ENCODE measurements at regions not wholly inside any gene's neighbourhood (a gene's known extent, or its start where the extent isn't known, plus 50 kb on each side); places are given as distances from the start of the nearest gene placed in this dataset.

GRCh38 chr2:133811409-133812125, 243.3 kb upstream of the NCKAP5 start:
- no peaks in the 10 kb centered on the region for H4K20me1 ChIP-seq (ENCODE audit: insufficient read depth, low read length, poor library complexity, severe bottlenecking)
- TF ChIP-seq CTCF (conservative IDR thresholded peaks at IDR 0.05; ENCODE audit: low read length) (no peak), EZH2phosphoT487 (IDR thresholded peaks at IDR 0.05; ENCODE audit: borderline replicate concordance) (no peak)

GRCh38 chr2:133812826-133813617, 244.8 kb upstream of the NCKAP5 start:
- H3K9ac ChIP-seq (ENCODE audit: low read depth, low read length, poor library complexity, severe bottlenecking), result no peak overlapping the region
- H3K9me2 ChIP-seq (replicated peaks; ENCODE audit: low read depth, low read length), result no peaks in the 10 kb centered on the region
- H2AFZ ChIP-seq (ENCODE audit: low read length), result no peak overlapping the region
- no peaks in the 10 kb centered on the region for H3F3A ChIP-seq (ENCODE audit: low read depth)
- H3K4me3 ChIP-seq (ENCODE audit: low read length, poor library complexity, severe bottlenecking), result no peak overlapping the region
- no peak overlapping the region for H3K4me2 ChIP-seq (ENCODE audit: low read depth, low read length, poor library complexity, severe bottlenecking)
- H3K27me3 ChIP-seq (ENCODE audit: insufficient read depth, low read length, poor library complexity, severe bottlenecking), result no peaks in the 10 kb centered on the region
- peaks cover 3% of the 10 kb centered on the region; the same call in 1 of the 2 replicates for H3K9me3 ChIP-seq (ENCODE audit: insufficient read depth, low read depth, low read length)
- H3K79me2 ChIP-seq (ENCODE audit: insufficient read depth, low read length), result no peaks in the 10 kb centered on the region
- no peaks in the 10 kb centered on the region for H4K20me1 ChIP-seq (ENCODE audit: insufficient read depth, low read length, poor library complexity, severe bottlenecking)
- no peaks in the 10 kb centered on the region for H3K4me1 ChIP-seq (ENCODE audit: insufficient read depth, low read length, poor library complexity, severe bottlenecking)
- H3K36me3 ChIP-seq (ENCODE audit: insufficient read depth, low read length), result no peaks in the 10 kb centered on the region
- TF ChIP-seq CTCF (conservative IDR thresholded peaks at IDR 0.05; ENCODE audit: low read length) (no peak), EZH2phosphoT487 (IDR thresholded peaks at IDR 0.05; ENCODE audit: borderline replicate concordance) (no peak)

More at GRCh38 chr2:133811409-133812125, 243.3 kb upstream of the NCKAP5 start:
- Histone ChIP-seq H3K4me1 (ENCODE audit: insufficient read depth, low read length, poor library complexity, severe bottlenecking) (no peaks in the 10 kb centered on the region), H3F3A (ENCODE audit: low read depth) (no peaks in the 10 kb centered on the region), H2AFZ (ENCODE audit: low read length) (no peak overlapping the region), H3K9me2 (replicated peaks; ENCODE audit: low read depth, low read length) (no peaks in the 10 kb centered on the region), H3K4me3 (ENCODE audit: low read length, poor library complexity, severe bottlenecking) (no peak overlapping the region), H3K79me2 (ENCODE audit: insufficient read depth, low read length) (no peaks in the 10 kb centered on the region), H3K9me3 (ENCODE audit: insufficient read depth, low read depth, low read length) (peaks cover 3% of the 10 kb centered on the region; the same call in 1 of the 2 replicates), H3K36me3 (ENCODE audit: insufficient read depth, low read length) (no peaks in the 10 kb centered on the region), H3K27me3 (ENCODE audit: insufficient read depth, low read length, poor library complexity, severe bottlenecking) (no peaks in the 10 kb centered on the region), H3K4me2 (ENCODE audit: low read depth, low read length, poor library complexity, severe bottlenecking) (no peak overlapping the region), H3K9ac (ENCODE audit: low read depth, low read length, poor library complexity, severe bottlenecking) (no peak overlapping the region)

GRCh38 chr2:133814890-133815289, 246.6 kb upstream of the NCKAP5 start:
- H3F3A ChIP-seq (ENCODE audit: low read depth), result no peaks in the 10 kb centered on the region
- H3K9me3 ChIP-seq (ENCODE audit: insufficient read depth, low read depth, low read length), result 0 out of 2 replicates have a peak, but pooled peaks cover 3% of the 10 kb centered on the region
- no peak overlapping the region for H3K9ac ChIP-seq (ENCODE audit: low read depth, low read length, poor library complexity, severe bottlenecking)
- no peak overlapping the region for H2AFZ ChIP-seq (ENCODE audit: low read length)
- no peak overlapping the region for H3K4me3 ChIP-seq (ENCODE audit: low read length, poor library complexity, severe bottlenecking)
- H3K27me3 ChIP-seq (ENCODE audit: insufficient read depth, low read length, poor library complexity, severe bottlenecking), result no peaks in the 10 kb centered on the region
- H3K36me3 ChIP-seq (ENCODE audit: insufficient read depth, low read length), result no peaks in the 10 kb centered on the region
- H3K4me1 ChIP-seq (ENCODE audit: insufficient read depth, low read length, poor library complexity, severe bottlenecking), result no peaks in the 10 kb centered on the region
- no peak overlapping the region for H3K4me2 ChIP-seq (ENCODE audit: low read depth, low read length, poor library complexity, severe bottlenecking)
- H3K79me2 ChIP-seq (ENCODE audit: insufficient read depth, low read length), result no peaks in the 10 kb centered on the region
- H4K20me1 ChIP-seq (ENCODE audit: insufficient read depth, low read length, poor library complexity, severe bottlenecking), result no peaks in the 10 kb centered on the region
- TF ChIP-seq CTCF (conservative IDR thresholded peaks at IDR 0.05; ENCODE audit: low read length) (no peak), EZH2phosphoT487 (IDR thresholded peaks at IDR 0.05; ENCODE audit: borderline replicate concordance) (no peak)
- no peaks in the 10 kb centered on the region for H3K9me2 ChIP-seq (replicated peaks; ENCODE audit: low read depth, low read length)

All from Loucy (cell line).